GM18909 (cell line): ENCODE measurements at regions not wholly inside any gene's neighbourhood (a gene's known extent, or its start where the extent isn't known, plus 50 kb on each side); places are given as distances from the start of the nearest gene placed in this dataset.
"Not testable (repeated sequence)": the region's sequence is repeated elsewhere in the genome, so short reads cannot be mapped to it uniquely, and the experiment has no call there.

Source experiments
- ATAC-seq: cut with Tn5 transposase; IDR thresholded peaks from one replicate; pipeline ENCODE4 v1.9.1; 2021; ENCODE audit warnings: mild to moderate bottlenecking; ENCODE audit not compliant: unreplicated experiment, poor library complexity

DNA sequence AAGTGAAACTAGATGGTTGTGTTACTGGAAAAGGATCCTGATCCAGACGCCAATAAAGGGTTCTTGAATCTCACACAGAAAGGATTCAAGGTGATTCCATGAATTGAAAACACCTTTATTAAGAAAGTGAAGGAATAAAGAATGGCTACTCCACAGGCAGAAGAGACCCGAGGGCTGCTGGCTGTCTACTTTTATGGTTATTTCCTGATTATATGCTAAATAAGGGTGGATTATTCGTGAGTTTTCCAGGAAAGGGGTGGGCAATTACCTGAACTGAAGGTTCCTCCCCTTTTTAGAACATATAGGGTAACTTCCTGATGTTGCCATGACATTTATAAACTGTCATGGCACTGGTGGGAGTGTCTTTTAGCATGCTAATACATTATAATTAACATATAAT, 50.9 kb upstream of the WARS2 start:
- ATAC-seq, result no peak

DNA sequence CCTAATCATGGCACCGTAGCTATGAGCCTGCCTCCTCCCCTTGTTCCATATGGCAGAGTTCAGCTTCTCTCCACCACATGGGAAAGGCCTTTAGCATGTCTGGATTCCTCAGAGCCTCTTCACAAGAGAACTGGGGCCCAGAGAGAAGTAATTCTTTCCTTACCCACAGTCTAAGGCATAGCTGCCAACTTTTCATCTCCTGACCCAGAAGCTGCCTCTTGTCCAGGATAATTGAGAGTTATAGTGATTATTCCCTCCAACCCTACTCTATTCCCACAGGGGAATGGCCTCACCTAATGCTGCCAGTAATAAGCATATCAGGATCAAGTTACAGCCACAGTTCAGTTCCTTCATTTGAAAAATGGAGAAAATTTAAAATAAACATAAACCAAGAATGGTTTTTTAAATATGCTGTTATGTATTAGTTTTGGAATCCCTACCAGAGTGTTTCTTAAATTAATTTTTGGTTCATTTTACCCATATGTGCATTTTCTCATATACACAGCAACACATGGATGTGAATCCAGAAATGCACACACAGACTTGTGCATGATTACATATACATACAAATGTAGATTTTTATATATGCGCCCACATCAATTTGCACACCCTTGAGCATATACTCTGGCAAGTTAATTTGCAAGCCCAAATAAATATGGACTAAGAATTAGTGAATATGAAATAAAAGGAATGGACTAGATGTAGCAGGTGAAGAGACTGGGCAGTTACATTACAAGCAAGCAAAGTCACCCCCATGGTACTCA, 63.9 kb upstream of the WARS2 start:
- no peak for ATAC-seq

DNA sequence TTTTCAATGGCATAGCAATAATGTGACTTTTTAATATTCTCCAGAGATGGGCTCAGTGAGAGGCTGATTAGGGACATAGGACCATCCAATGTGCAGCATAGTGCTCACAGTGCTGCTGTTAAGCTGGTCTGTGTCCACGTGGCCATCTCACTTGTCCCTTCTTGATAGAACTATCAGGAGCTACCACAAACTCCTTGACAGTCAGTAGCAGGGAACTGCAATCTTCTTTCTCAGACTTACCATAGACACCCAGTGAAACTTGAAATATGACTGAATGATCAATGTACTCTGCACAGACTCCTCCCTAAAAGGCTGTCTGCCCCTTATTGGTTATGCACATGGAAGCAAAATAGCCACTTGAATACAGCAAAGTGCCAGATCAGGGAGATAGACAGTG, 64.5 kb upstream of the WARS2 start:
- ATAC-seq, result no peak

DNA sequence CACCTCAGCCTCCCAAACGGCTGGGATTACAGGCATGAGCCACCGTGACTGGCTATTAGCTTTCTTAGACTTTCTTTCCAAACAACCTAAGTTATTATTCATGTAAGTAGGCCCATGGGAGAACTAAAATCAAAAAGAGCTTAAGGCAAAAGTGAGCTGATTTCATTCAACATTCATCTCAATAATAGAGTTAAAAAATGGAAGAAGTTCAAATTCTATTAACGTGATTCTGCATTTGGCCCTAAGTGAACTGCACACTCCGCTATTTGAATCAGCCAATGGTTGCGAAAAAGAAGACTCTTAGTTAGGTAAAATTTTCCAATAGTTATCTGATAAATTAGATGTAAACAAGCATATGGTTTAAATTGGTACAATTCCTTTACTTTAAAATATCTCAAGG, 68.6 kb upstream of the WARS2 start:
- ATAC-seq, result no peak

DNA sequence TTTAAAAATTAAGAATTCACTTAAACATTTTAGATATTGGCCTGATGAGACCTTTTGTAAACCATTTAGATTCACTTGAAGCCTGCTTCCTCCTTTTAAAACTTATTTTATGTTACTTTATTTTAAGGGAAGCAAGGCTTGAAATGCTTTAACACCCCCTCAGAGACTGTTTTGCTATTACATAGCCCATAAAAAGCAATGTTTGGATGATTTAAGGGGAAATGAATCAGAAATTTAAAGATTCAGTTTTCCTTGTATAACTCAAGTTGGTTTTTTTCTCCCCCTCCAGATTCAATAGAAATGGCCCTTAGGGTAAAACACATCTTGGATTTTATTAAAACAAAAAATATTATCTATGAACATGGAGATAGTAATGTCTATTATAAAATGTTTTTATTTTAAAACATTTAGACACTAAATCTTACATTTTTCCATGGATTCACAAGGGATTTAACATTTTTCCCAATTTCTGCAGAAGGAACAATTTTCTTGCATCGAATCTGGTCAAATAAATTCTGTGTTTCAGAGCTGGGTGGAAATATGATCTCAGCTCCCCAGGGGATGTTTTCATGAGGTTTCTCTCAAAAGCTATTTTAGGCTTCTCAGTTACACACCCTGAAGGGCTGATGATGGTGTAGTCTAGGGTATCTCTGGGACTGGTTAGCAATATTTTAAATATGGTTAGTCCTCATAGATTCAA, 69.3 kb upstream of the WARS2 start:
- ATAC-seq, result no peak

DNA sequence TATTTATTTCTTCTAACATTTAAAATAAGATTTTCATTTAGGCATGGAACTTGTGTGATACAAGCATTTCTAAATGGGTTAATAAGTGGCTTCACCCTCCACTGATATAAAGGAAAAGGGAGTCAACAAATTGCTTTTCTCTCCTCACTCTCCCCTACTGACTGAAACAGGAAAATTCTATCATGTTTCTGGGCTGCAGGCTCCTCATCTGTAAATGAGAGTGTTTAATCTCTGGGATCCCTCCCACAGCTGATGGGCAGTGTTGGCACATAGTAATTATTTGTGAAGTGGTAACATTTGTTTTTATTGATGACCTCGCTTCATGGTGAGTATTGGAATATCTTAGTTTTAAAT, 69.8 kb upstream of the WARS2 start:
- no peak for ATAC-seq

DNA sequence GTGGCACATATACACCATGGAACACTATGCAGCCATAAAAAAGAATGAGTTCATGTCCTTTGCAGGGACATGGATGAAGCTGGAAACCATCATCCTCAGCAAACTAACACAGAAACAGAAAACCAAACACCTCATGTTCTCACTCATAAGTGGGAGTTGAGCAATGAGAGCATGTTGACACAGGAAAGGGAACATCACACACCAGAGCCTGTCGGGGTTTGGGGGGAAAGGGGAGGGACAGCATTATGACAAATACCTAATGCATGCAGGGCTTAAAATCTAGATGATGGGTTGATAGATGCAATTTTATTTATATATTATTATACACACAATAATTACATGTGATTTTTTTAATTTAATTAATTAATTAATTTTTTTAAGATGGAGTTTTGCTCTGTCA, 72.8 kb upstream of the WARS2 start:
- not testable (repeated sequence) for ATAC-seq

DNA sequence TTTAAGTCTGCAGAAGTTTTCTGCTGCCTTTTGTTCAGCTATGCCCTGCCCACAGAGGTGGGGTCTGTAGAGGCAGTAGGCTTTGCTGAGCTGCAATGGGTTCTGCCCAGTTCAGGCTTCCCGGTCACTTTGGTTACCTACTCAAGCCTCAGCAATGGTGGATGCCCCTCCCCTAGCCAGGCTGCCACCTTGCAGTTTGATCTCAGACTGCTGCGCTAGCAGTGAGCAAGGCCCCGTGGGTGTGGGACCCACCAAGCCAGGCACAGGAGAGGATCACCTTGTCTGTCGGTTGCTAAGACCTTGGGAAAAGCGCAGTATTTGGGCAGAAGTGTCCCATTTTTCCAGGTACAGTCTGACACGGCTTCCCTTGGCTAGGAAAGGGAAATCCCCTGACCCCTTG, 74.5 kb upstream of the WARS2 start:
- not testable (repeated sequence) for ATAC-seq

DNA sequence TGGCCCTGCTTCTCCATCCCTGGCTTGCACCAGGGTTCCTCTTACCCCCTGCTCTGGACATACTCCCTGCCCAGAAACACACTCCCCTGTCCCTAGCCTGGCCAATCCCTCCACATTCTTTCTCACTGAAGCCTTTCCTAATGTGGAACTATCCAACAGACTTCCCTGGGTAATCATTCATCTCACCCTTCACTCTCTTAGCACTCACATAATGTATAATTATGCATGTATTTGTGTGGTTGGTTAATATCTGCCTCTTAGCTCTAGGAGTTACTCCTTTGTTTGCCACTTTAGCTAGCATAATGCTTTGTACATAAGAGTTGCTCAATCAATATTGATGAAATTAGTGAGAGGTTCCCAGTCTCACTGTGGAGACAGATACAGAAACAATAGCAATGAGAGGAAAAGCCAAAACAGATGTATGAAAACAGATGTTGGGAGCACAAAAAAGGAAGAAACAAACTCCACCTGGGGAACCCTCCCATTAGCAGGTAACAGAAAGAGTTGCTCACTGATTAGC, 76.9 kb upstream of the WARS2 start:
- no peak for ATAC-seq

DNA sequence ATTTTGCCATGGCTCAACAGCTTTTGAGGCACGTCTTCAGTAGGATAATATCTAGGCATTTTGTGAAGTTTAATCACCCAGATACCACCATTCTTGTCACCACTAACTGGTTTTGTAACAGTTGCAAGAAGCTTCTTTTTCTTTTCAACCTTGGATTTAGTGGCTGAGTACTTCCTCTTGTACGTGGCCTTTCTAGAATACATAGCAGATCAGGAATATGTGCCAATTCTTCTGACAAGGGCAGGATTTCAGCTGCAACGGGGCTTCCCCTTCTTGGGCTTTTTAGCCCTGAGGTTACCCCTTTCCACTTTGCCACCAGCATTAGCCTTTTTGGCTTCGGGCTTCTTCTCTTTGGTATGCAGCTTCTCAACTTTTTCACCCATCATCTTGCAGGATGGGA, 79.3 kb upstream of the WARS2 start:
- no peak for ATAC-seq

DNA sequence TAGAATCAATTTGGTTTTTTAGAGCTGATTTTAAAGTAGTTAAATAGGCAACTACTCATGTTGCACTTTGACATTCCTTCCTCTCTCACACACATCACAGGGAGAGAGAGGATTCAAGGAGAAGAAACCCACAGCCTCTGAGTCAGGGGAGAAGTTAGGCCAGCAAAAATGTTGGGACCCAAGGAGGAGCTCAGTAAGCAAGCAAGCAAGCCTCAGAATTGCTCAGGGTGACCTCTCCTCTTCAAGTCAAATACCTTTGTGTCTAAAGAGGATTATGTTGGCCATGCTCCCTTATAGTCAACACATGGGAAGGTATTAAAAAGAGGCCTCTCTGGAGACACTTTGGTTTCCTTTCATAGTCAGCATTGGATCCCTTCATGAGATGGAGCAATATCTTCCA, 80.5 kb upstream of the WARS2 start:
- ATAC-seq, result no peak

DNA sequence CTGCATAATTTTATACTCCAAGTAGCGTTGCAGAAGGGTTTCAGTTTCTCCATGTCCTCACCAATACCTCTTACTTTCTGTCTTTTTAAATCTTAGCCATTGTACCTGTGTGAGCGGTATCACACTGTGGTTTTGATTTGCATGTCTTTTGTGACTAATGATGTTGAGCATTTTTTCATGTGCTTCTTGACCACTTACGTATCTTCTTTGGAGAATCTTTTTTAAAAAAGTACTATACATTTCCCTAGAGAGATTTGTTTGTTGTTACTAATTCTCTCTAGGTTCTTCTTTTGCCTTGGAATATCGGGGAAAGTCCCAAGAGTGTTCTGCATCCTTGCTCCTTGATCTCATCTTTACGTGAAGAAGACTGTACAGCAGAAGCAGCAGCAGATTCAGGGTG, 81.8 kb upstream of the WARS2 start:
- no peak for ATAC-seq

DNA sequence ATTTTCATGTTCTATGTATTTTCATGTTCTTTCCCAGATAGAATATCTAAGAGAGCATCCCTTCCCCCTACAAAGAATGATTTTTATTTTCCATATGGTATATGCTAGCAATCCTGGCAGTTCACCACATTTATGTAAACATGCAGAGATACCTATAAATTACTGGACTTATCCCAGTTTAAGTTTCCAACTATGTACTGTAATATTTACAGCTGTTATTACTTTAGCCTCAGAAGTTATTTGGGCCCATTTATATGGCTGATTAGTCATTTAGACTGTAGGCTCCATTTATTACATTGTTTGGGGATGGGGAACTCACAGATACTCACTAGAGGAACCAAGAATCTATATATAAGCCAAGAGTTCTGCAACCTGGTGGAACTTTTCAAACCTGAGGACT, 84.8 kb upstream of the WARS2 start:
- ATAC-seq, result no peak

DNA sequence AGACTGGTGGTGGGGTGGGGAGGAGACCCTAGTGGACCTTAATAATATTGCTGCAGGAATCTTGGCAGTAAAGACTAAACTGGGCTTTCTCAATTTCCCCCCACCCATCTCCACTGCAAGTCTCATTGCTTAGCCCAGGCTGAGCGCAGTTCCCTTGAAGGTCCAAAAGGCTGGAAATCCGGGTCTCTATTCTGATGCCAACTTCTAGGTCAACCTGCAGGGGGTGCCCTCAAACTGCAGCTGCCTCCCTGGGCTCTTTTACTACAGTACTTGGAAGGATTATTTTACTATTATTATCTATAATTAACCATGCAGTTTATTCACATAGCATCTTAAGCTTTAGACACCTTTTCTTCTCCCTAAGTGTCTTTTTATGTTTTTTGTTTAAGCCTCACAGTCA, 85.4 kb upstream of the WARS2 start:
- no peak for ATAC-seq

DNA sequence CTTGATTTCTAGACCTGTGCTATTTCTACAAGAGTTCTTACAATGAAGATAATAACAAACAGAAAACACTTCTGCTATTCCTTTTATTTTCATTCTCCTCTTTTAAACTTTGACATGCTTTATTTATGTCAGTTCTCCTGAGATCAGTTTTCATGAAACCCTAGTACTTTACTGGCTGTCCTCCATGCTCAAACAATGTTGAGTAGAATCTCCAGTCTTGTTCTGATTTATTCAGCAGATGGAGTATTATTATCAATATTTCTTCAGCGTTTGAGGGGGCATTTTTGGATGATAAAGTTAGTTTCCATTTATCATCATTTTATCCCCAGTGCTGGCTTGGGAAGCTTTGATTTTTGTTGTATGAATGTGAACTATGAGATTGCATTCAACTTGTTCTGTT, 85.9 kb upstream of the WARS2 start:
- ATAC-seq, result no peak

DNA sequence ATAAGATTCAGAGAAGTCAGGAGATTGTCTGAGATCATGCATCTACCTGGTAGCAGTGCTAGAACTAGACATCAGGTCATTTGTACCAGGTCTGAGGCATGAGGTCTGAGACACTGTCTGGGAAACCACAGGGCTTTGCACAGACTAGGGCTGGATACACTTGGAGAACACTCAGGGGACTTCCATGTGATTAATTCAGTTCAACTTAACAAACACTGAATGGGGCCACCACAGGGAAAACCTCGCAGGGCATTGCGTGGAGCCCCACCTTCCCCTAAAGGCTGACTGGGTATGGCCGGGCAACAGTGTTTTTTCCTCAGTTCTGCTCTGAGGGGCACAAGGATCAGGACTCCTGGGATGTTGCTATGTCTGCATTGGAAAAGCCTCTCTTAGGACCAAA, 86.5 kb upstream of the WARS2 start:
- ATAC-seq, result no peak

DNA sequence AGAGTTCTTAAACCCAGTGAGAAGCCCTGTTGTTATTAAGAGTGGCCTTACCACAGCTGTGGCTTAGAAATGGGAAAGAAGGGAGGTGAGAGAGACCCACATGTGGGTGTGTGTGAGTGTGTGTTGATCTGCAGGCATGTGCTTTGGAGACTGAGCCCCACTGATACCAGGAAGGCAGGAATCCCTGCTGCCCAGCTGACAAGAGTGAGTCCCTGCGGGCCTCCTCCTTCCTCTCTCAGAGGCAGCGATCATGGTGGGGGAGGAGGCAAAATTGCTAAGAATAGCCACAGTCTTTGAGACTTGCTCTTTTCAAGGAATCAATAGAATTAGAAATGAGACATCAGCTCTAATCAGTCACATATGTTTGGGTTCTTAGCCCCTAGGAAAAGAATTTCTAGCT, 87.0 kb upstream of the WARS2 start:
- ATAC-seq, result no peak

DNA sequence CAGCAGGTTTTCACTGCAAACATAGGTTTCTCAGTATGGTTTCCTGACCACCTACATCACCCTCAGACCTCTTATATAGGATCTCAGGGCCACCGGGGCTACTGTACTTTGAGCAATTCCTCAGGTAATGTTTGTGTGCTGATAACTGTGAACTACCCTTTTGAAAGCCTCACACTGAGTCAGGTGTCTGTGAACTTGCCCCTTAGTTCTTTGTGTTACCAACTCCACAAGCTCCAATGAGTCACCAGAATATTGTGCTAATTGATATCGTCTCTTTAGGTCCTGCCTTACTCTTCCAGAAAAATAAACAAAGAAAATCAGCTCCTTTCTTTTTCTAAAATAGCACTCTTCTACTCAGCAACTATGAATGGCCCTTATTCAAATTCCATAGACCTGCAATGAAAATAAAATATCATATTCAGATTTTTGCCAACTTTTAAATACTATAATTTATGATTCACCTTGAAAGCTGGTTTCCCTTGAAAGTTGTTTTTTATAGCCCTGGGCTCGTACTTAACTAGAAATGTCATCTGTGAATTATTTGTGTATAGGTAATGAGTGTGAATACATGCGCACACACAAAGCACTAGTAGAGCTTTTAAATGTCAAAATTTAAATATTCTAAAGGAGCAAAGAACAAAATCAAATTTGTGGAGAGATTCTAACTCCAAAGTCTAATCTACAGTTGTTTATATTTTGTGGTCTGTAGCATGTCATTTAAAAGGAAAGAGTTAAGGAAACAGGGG, 88.1 kb upstream of the WARS2 start:
- ATAC-seq, result no peak

DNA sequence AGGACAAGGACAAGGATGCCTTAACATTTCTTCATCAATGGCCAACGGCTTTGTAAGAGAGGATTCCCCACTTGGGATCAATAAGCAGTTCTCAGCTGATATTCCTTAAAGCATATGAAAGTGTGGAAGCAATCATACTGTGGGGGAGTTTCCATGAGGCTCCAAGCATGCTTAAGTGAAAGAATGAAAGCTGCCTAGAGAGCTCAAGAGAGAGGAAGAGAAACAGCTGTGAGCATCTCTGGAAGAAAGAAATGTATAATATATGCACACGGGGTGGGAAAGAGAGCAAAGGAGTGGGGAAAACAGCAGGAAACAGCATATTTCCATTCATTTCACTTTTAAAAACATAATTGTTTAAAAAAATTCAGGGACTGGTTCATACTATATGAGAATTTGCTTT, 94.7 kb upstream of the WARS2 start:
- ATAC-seq, result no peak

DNA sequence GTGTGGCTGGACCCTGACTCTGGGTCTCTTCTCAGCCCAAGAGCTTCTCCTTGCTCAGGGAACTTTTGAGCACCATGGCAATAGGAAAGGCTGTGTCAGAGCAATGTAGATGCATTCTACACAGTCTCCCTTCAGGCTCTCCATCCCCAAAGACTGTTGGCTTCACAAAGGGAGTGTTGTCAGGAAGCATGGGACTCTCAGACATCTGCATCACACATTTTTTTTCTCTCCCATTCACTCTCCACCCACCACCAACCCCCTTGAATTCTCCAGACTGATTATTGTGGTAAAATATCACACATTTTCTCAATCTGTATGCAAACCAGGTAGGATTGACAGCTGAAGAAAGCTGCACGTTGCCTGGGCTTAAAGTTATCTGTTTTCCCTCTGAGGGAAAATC, 105.4 kb upstream of the WARS2 start:
- ATAC-seq, result no peak

DNA sequence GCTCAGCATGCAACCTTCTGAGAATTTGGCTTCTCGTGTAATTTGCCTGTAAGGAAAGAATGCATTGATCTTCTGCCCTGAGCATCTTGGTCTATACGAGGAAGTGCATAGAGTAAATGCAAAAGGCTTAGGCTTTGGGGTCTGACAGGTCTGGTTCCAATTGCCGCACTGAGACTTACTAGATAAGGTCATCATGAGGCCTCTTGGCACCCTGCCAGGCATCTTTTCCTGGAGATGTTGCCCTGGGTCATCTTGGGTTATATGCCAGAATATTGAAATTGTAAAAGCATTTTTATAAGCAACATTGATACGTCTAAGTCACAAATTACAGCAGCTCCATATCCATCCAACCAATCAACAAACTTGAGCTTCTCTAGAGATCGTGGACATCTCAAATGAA, 108.8 kb upstream of the WARS2 start:
- no peak for ATAC-seq
